ENCODE measurements at regions not wholly inside any gene's neighbourhood (a gene's known extent, or its start where the extent isn't known, plus 50 kb on each side); places are given as distances from the start of the nearest gene placed in this dataset.

GRCh38 chr5:104061707-104062106 lies 499.1 kb upstream of the NUDT12 start:
- no peaks in the 10 kb centered on the region for H3K4me1 ChIP-seq (ENCODE audit: insufficient read depth, low read length)
- no peak overlapping the region for H3K4me2 ChIP-seq (ENCODE audit: insufficient read depth, insufficient read length, low read length)
- H3K79me1 ChIP-seq (ENCODE audit: insufficient read depth, low read depth, low read length, poor library complexity, severe bottlenecking): no peaks in the 10 kb centered on the region
- H3K23me2 ChIP-seq (ENCODE audit: insufficient read length, low read depth, low read length, poor library complexity, severe bottlenecking): no peaks in the 10 kb centered on the region
- H3K14ac ChIP-seq (ENCODE audit: insufficient read depth, low read length): no peak overlapping the region
- peak; percentile 49 for DNase-seq
- H2AK5ac ChIP-seq (ENCODE audit: insufficient read length, low read length): no peak overlapping the region
- no peak overlapping the region for H3K18ac ChIP-seq (ENCODE audit: insufficient read length, low read depth, low read length)
- Mint-ChIP-seq H3K27me3 (ENCODE audit: low read depth) (no peaks in the 10 kb centered on the region), H3K27ac (no peak overlapping the region; a peak in 2 of 7 replicates), H3K4me3 (no peak overlapping the region), H3K9me3 (peaks cover 0 to 3% of the 10 kb centered on the region in 2 experiments; a peak in 3 of 5 replicates), H3K36me3 (ENCODE audit: insufficient read depth in 1 of 3, low read depth in 3 of 3) (peaks cover 0 to 15% (median 2%) of the 10 kb centered on the region in 3 experiments; a peak in 5 of 7 replicates), H3K4me1 (peaks cover 14 to 16% of the 10 kb centered on the region in 2 experiments)
- no peak overlapping the region for H3K23ac ChIP-seq (ENCODE audit: insufficient read length, low read depth, low read length)
- H3K9me3 ChIP-seq (ENCODE audit: control insufficient read depth, low read depth, low read length): no peaks in the 10 kb centered on the region
- H4K5ac ChIP-seq (ENCODE audit: insufficient read length, low read depth, low read length): no peak overlapping the region
- H3T11ph ChIP-seq (ENCODE audit: low read length): no peak overlapping the region
- no peaks in the 10 kb centered on the region for H3K79me2 ChIP-seq (ENCODE audit: insufficient read depth, low read length)
- no peak overlapping the region for H2BK20ac ChIP-seq (ENCODE audit: low read depth, low read length, poor library complexity, severe bottlenecking)
- H2BK15ac ChIP-seq (ENCODE audit: low read depth, low read length): no peak overlapping the region
- H2BK120ac ChIP-seq (ENCODE audit: low read depth, low read length, poor library complexity, severe bottlenecking): no peak overlapping the region
- H3K9ac ChIP-seq (ENCODE audit: extremely low read depth, insufficient read length, low read length): no peak overlapping the region
- TF ChIP-seq CTCF (conservative IDR thresholded peaks at IDR 0.05): no peak
- no peak overlapping the region for H3K27ac ChIP-seq (ENCODE audit: insufficient read length, low read depth, low read length)
- H2BK5ac ChIP-seq (ENCODE audit: insufficient read length, low read length): no peak overlapping the region
- no peak overlapping the region for H3K56ac ChIP-seq (ENCODE audit: insufficient read length, low read depth, low read length)
- H2AFZ ChIP-seq (ENCODE audit: low read length): no peak overlapping the region
- no peak overlapping the region for H4K8ac ChIP-seq (replicated peaks; ENCODE audit: insufficient read length, low read depth, low read length)
- H4K91ac ChIP-seq (ENCODE audit: insufficient read length, low read depth, low read length): no peak overlapping the region
- H3K27me3 ChIP-seq (ENCODE audit: insufficient read depth, low read length): no peaks in the 10 kb centered on the region
- no peak overlapping the region for H2BK12ac ChIP-seq (ENCODE audit: insufficient read length, low read depth, low read length)
- H4K20me1 ChIP-seq (ENCODE audit: control insufficient read depth, insufficient read depth, insufficient read length): no peaks in the 10 kb centered on the region
- H3K4ac ChIP-seq (ENCODE audit: low read depth, low read length): no peak overlapping the region
- WGBS (ENCODE audit: extremely low coverage, insufficient read length, low lambda C conversion rate): no CpG with 5 or more reads among the region's 3 CpGs
